K562 (cell line): ENCODE measurements at regions not wholly inside any gene's neighbourhood (a gene's known extent, or its start where the extent isn't known, plus 50 kb on each side); places are given as distances from the start of the nearest gene placed in this dataset.

ENCODE experiments used
- ATAC-seq: fragments of 200-7000 bp; cut with Tn5 transposase; 3 replicates; pipeline ENCODE4 v1.9.1; 2020; ENCODE audit warnings: moderate library complexity
- BruUV-seq: library from RNA; stranded (reverse); fragments of 400-500 nt; replicated peaks from 2 replicates; lab custom pipeline; 2021; lab: Mats Ljungman, UMichigan
- CTCF ChIA-PET: fragments of 300-600 bp; formaldehyde crosslinking; extraction: SDS; loops from one replicate; lab custom pipeline; 2021; ENCODE audit warnings: low intra/inter-chr PET ratio; lab: Yijun Ruan, JAX
- POLR2A ChIA-PET: fragments of 300-600, 350-650 bp; sonication (Branson Sonifier 250); formaldehyde crosslinking; extraction: SDS; loops from one replicate; lab custom pipeline; 2021; ENCODE audit warnings: antibody characterized with exemption, inconsistent platforms; lab: Yijun Ruan, JAX
- DNase-seq, 4 experiments: peaks; one replicate each; pipeline versions ENCODE4 v3.0.0 to v3.0.0-alpha.2; 2011 to 2018; ENCODE audit warnings: low spot score in 3 of 4, mixed read lengths in 3 of 4; ENCODE audit errors: extremely low read depth in 1 of 4
- FAIRE-seq: peaks from 2 replicates; lab custom pipeline; 2011; peaks lifted over from hg19 to GRCh38; lab: Jason Lieb, UNC
- H2AFZ ChIP-seq: 2 replicates; pipeline ENCODE4 v1.6.0; 2011; ENCODE audit warnings: low read depth, low read length, control low read depth, inconsistent platforms
- H3K27ac ChIP-seq: fragments of 200-600 bp; 3 replicates; pipeline ENCODE4 v1.8.0; 2011; ENCODE audit warnings: low read depth, mild to moderate bottlenecking, control low read depth, inconsistent platforms, low read length, moderate library complexity, mixed read lengths; ENCODE audit errors: extremely low read depth
- H3K27me3 ChIP-seq, 2 experiments: fragments of 300-600 bp in 1 of 2; 2 replicates in 1 of 2; 3 replicates in 1 of 2; pipeline versions ENCODE4 v1.6.0 to v1.8.0; 2011; ENCODE audit warnings: inconsistent platforms in 2 of 2, low read length in 2 of 2, mild to moderate bottlenecking in 1 of 2, mixed read lengths in 1 of 2, moderate library complexity in 1 of 2; ENCODE audit not compliant: control insufficient read depth in 2 of 2, insufficient read depth in 2 of 2
- H3K36me3 ChIP-seq: fragments of 300-600 bp; 3 replicates; pipeline ENCODE4 v1.8.0; 2011; ENCODE audit warnings: mild to moderate bottlenecking, low read length, inconsistent platforms; ENCODE audit not compliant: control insufficient read depth, insufficient read depth
- H3K4me1 ChIP-seq, 2 experiments: fragments of 200-600 bp in 1 of 2; replicated peaks in 1 of 2; 2 replicates in 1 of 2; 3 replicates in 1 of 2; pipeline versions ENCODE4 v1.5.1 to v1.8.0; 2011; ENCODE audit warnings: inconsistent platforms in 2 of 2, low read length in 2 of 2, mild to moderate bottlenecking in 1 of 2, mixed read lengths in 1 of 2, moderate library complexity in 1 of 2; ENCODE audit not compliant: control insufficient read depth in 2 of 2, insufficient read depth in 2 of 2
- H3K4me2 ChIP-seq: 2 replicates; pipeline ENCODE4 v1.6.1; 2011; ENCODE audit warnings: low read length, control low read depth, inconsistent platforms, mixed read lengths; ENCODE audit not compliant: insufficient read depth
- H3K4me3 ChIP-seq: fragments of 200-600 bp; sonication (generic), shearing (Covaris generic); 2 replicates; pipeline ENCODE4 v1.5.1; 2016; ENCODE audit warnings: control low read depth, inconsistent platforms
- H3K79me2 ChIP-seq: fragments of 200-600 bp; 3 replicates; pipeline ENCODE4 v1.8.0; 2011; ENCODE audit warnings: low read length, inconsistent platforms; ENCODE audit not compliant: control insufficient read depth, insufficient read depth
- H3K9ac ChIP-seq, 2 experiments: 2 replicates each; pipeline versions ENCODE4 v1.6.0 to v1.6.1; 2011; ENCODE audit warnings: low read depth in 2 of 2, low read length in 2 of 2, control low read depth in 1 of 2, inconsistent platforms in 1 of 2, mild to moderate bottlenecking in 1 of 2, mixed read lengths in 1 of 2; ENCODE audit not compliant: insufficient read depth in 1 of 2
- H3K9me1 ChIP-seq: one replicate; pipeline ENCODE4 v1.6.0; 2011; ENCODE audit warnings: inconsistent platforms, mild to moderate bottlenecking, low read length, moderate library complexity; ENCODE audit not compliant: control insufficient read depth, insufficient read depth
- H3K9me3 ChIP-seq: replicated peaks from 2 replicates; pipeline ENCODE4 v1.5.1; 2011; ENCODE audit warnings: low read depth, low read length, inconsistent platforms; ENCODE audit not compliant: control insufficient read depth, insufficient read depth
- H4K20me1 ChIP-seq: replicated peaks from 2 replicates; pipeline ENCODE4 v1.6.1; 2011; ENCODE audit warnings: low read length, inconsistent platforms, mixed read lengths; ENCODE audit not compliant: control insufficient read depth, insufficient read depth
- AFF4 ChIP-seq: sonication (generic); formaldehyde crosslinking; IDR thresholded peaks from 2 replicates; pipeline ENCODE4 v1.8.0; 2023; ENCODE audit warnings: mild to moderate bottlenecking, missing genetic modification reagents
- ELF2 ChIP-seq: fragments of 250-450 bp; sonication (Bioruptor Pico); IDR thresholded peaks from 2 replicates; pipeline ENCODE4 v1.5.0; 2021; ENCODE audit warnings: mild to moderate bottlenecking
- NR2C2 ChIP-seq, 2 experiments: fragments of 200-800 bp in 1 of 2; sonication (Bioruptor generic) in 1 of 2; sonication (generic) in 1 of 2; formaldehyde crosslinking in 1 of 2; IDR thresholded peaks; 2 replicates each; pipeline versions ENCODE4 v1.6.1 to v1.8.0; 2016 to 2022; ENCODE audit warnings: mild to moderate bottlenecking in 1 of 2, missing compliant biosample characterization in 1 of 2, missing genetic modification characterization in 1 of 2, missing genetic modification reagents in 1 of 2
- PHTF2 ChIP-seq: fragments of 250-450 bp; sonication (Bioruptor Pico); IDR thresholded peaks from 2 replicates; pipeline ENCODE4 v1.5.0; 2021; ENCODE audit warnings: mild to moderate bottlenecking
- PML ChIP-seq: IDR thresholded peaks from 2 replicates; pipeline ENCODE4 v1.6.1; 2012; ENCODE audit warnings: low read length, inconsistent platforms
- POU5F1 ChIP-seq: fragments of 150-350 bp; IDR thresholded peaks from 2 replicates; pipeline ENCODE4 v1.6.1; 2014; ENCODE audit warnings: borderline replicate concordance, low read length, low read depth, mild to moderate bottlenecking; ENCODE audit not compliant: partially characterized antibody
- STAT5A ChIP-seq: IDR thresholded peaks from 2 replicates; pipeline ENCODE4 v1.6.1; 2012; ENCODE audit warnings: low read length, inconsistent platforms, borderline replicate concordance
- TAF7 ChIP-seq: fragments of 450-650 bp; IDR thresholded peaks from 2 replicates; pipeline ENCODE4 v1.6.1; 2016; ENCODE audit warnings: missing genetic modification characterization, missing compliant biosample characterization
- TCF7L2 ChIP-seq: fragments of 150-350 bp; IDR thresholded peaks from 2 replicates; pipeline ENCODE4 v1.6.1; 2016; ENCODE audit warnings: low read depth, mild to moderate bottlenecking, low read length, moderate library complexity
- TSC22D4 ChIP-seq: fragments of 450-650 bp; IDR thresholded peaks from 2 replicates; pipeline ENCODE4 v1.6.1; 2016; ENCODE audit warnings: missing genetic modification characterization, missing biosample characterization, control low read depth
- ZNF197 ChIP-seq: fragments of 200-800 bp; sonication (Bioruptor generic); IDR thresholded peaks from 2 replicates; pipeline ENCODE4 v1.6.1; 2016; ENCODE audit warnings: low read depth, missing genetic modification characterization, missing compliant biosample characterization
- ZNF395 ChIP-seq: fragments of 200-800 bp; sonication (Bioruptor generic); IDR thresholded peaks from 2 replicates; pipeline ENCODE4 v1.6.1; 2017; ENCODE audit warnings: missing genetic modification characterization, missing compliant biosample characterization
- WGBS: fragments of 100-300 bp; shearing (Covaris generic); methylation state at CpG from one replicate; pipeline ENCODE4 v1.1.6; 2016; ENCODE audit warnings: low coverage, mixed read lengths; ENCODE audit not compliant: insufficient coverage; ENCODE audit errors: missing lambda C conversion rate; 5-methylcytosine and 5-hydroxymethylcytosine counted together
- in situ Hi-C: fragments of 300-500 bp; cut with MboI; formaldehyde crosslinking; loops from 4 replicates; pipeline ENCODE4 v1.15.0; 2018; ENCODE audit warnings: inconsistent platforms, mixed read lengths
- intact Hi-C: fragments of 100-400 bp; cut with micrococcal nuclease; formaldehyde crosslinking; loops from 2 replicates; pipeline ENCODE4 v1.14.2; 2022
- TF ChIP-seq, protein P1 (sequence below): fragments of 250-450 bp; sonication (Bioruptor Pico); IDR thresholded peaks from 2 replicates; pipeline ENCODE4 v1.8.0; 2022; ENCODE audit warnings: inconsistent platforms, mild to moderate bottlenecking, moderate library complexity, borderline replicate concordance
- TF ChIP-seq, protein P2 (sequence below): sonication (generic); formaldehyde crosslinking; IDR thresholded peaks from 2 replicates; pipeline ENCODE4 v1.8.1; 2022; ENCODE audit warnings: missing genetic modification reagents

DNA sequence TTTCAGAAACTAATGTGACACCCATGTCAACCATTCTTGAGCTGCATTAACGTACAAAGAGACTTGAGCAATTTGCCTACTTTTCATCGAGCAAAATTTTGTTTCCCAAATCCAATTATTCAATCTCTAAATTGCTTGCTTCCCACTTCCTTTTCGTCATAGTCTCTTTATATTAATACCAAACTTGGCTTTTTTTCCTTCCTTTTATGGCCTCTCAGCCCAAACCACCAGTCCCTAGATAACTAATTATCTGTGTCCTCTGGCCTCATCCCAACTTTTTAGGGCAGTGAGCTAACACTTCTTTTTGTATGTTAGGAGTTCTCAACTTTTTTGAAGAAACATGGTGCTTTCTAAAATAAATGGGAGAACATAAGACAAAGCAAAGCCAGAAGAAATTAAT is 155.5 kb upstream of the S1PR3 start (continued):
- TF ChIP-seq ELF2 (CRISPR knock-in tag): no peak
- TF ChIP-seq, protein P1, sequence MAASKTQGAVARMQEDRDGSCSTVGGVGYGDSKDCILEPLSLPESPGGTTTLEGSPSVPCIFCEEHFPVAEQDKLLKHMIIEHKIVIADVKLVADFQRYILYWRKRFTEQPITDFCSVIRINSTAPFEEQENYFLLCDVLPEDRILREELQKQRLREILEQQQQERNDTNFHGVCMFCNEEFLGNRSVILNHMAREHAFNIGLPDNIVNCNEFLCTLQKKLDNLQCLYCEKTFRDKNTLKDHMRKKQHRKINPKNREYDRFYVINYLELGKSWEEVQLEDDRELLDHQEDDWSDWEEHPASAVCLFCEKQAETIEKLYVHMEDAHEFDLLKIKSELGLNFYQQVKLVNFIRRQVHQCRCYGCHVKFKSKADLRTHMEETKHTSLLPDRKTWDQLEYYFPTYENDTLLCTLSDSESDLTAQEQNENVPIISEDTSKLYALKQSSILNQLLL: no peak
- TF ChIP-seq, all 486 proteins: peak for 0

DNA sequence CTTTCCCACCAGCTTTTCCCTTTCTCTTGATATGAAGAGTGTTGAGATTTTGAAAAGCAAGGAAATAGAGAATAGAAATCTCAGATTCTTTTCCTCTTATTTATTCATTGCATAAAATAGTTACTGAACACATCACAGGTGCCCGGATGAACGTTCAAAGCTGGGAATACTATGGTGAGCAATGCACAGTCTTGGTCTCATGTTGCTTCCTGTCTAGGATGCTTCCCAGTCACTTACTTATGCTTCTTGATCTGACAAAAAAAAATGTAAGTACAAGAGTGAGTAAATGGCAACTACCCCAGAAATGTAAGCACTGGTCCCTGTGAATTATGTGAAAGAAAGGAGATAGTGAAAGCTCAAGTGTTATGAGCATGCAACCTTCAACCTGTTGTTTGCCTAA is 153.5 kb upstream of the S1PR3 start:
- no peaks in the 10 kb centered on the region for H3K79me2 ChIP-seq
- H3K4me1 ChIP-seq: no peaks in the 10 kb centered on the region; a peak in 1 of 5 replicates
- H3K4me2 ChIP-seq: no peak overlapping the region
- ChIA-PET CTCF (no interaction called here), POLR2A (interaction anchor here (0.9 kb wide), 1 partner anchor 20 kb away, joined by 3 read pairs; no protein-coding TSS in a partner anchor)
- no peaks in the 10 kb centered on the region for H3K36me3 ChIP-seq
- DNase-seq: no peak
- no peak overlapping the region for H3K27ac ChIP-seq
- no peak overlapping the region for H3K4me3 ChIP-seq
- no peaks in the 10 kb centered on the region for H4K20me1 ChIP-seq
- FAIRE-seq: no peak
- WGBS: 20% methylated on average over 1 of the region's 2 CpGs
- in situ Hi-C loops: no loop called here
- no peaks in the 10 kb centered on the region; a peak in 1 of 5 replicates for H3K27me3 ChIP-seq
- no peaks in the 10 kb centered on the region; the same call in 1 of the 2 replicates for H3K9me3 ChIP-seq
- H2AFZ ChIP-seq: no peak overlapping the region
- no peak overlapping the region for H3K9ac ChIP-seq
- no TSS peak for BruUV-seq
- intact Hi-C loops: no loop called here
- no peaks in the 10 kb centered on the region for H3K9me1 ChIP-seq
- ATAC-seq: no peak
- TF ChIP-seq NR2C2 (CRISPR knock-in tag; IDR thresholded peaks at IDR 0.05) (no peak), NR2C2 (tag; IDR thresholded peaks at IDR 0.05) (no peak), STAT5A (no peak), POU5F1 (no peak), PML (no peak), ZNF395 (CRISPR knock-in tag) (no peak), ZNF197 (CRISPR knock-in tag) (no peak), TCF7L2 (no peak), AFF4 (CRISPR knock-in tag) (no peak), TSC22D4 (tag) (no peak), TAF7 (no peak), PHTF2 (no peak)
- TF ChIP-seq, protein P2, sequence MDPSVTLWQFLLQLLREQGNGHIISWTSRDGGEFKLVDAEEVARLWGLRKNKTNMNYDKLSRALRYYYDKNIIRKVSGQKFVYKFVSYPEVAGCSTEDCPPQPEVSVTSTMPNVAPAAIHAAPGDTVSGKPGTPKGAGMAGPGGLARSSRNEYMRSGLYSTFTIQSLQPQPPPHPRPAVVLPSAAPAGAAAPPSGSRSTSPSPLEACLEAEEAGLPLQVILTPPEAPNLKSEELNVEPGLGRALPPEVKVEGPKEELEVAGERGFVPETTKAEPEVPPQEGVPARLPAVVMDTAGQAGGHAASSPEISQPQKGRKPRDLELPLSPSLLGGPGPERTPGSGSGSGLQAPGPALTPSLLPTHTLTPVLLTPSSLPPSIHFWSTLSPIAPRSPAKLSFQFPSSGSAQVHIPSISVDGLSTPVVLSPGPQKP (CRISPR knock-in tag): no peak
